ENCODE measurements at regions not wholly inside any gene's neighbourhood (a gene's known extent, or its start where the extent isn't known, plus 50 kb on each side); places are given as distances from the start of the nearest gene placed in this dataset.

GRCh38 chr7:10889266-10889898 lies 84.3 kb upstream of the PHF14 start:
- TF ChIP-seq ZNF670 (tag by site-specific recombination; IDR thresholded peaks at IDR 0.05; ENCODE audit: low read depth) (no peak), ZNF175 (tag by site-specific recombination; IDR thresholded peaks at IDR 0.05) (no peak), KLF16 (tag by site-specific recombination; IDR thresholded peaks at IDR 0.05) (no peak), CTCF (tag by site-specific recombination; IDR thresholded peaks at IDR 0.05) (no peak), ZSCAN30 (tag by site-specific recombination; IDR thresholded peaks at IDR 0.05) (no peak), ZNF10 (tag by site-specific recombination; IDR thresholded peaks at IDR 0.05) (no peak), TCF7L2 (IDR thresholded peaks at IDR 0.05; ENCODE audit: borderline replicate concordance, low read depth, low read length) (no peak), ZNF639 (tag by site-specific recombination; IDR thresholded peaks at IDR 0.05) (no peak), ZNF23 (tag by site-specific recombination; IDR thresholded peaks at IDR 0.05; ENCODE audit: borderline replicate concordance) (no peak), ZBTB26 (tag by site-specific recombination; optimal IDR thresholded peaks at IDR 0.05) (no peak), ZNF121 (tag by site-specific recombination; IDR thresholded peaks at IDR 0.05) (no peak), ZNF138 (tag by site-specific recombination; IDR thresholded peaks at IDR 0.05; ENCODE audit: borderline replicate concordance) (no peak), YY1 (tag by site-specific recombination; IDR thresholded peaks at IDR 0.05) (no peak), HOXD13 (CRISPR knock-in tag; IDR thresholded peaks at IDR 0.05; ENCODE audit: borderline replicate concordance) (no peak)

Measured in HEK293 (cell line).